ENCODE measurements at regions not wholly inside any gene's neighbourhood (a gene's known extent, or its start where the extent isn't known, plus 50 kb on each side); places are given as distances from the start of the nearest gene placed in this dataset.
"Not testable (repeated sequence)": the region's sequence is repeated elsewhere in the genome, so short reads cannot be mapped to it uniquely, and the experiment has no call there.

GRCh38 chr18:39622431-39622830, 2056.8 kb upstream of the CELF4 start:
- no peak for FAIRE-seq

GRCh38 chr18:39620551-39621168, 2055.1 kb upstream of the CELF4 start:
- FAIRE-seq, result no peak

- FAIRE-seq, result no peak
Measured at GRCh38 chr18:39618265-39619003, 2052.8 kb upstream of the CELF4 start.

- no peak for FAIRE-seq
Measured at GRCh38 chr18:39611381-39612100, 2045.9 kb upstream of the CELF4 start.

GRCh38 chr18:39607034-39607433, 2041.4 kb upstream of the CELF4 start:
- no peak for FAIRE-seq

GRCh38 chr18:39604836-39605235, 2039.2 kb upstream of the CELF4 start:
- no peak for FAIRE-seq

- FAIRE-seq, result no peak
Measured at GRCh38 chr18:39602131-39602530, 2036.5 kb upstream of the CELF4 start.

- FAIRE-seq, result no peak
Measured at GRCh38 chr18:39600894-39601293, 2035.3 kb upstream of the CELF4 start.

GRCh38 chr18:39599251-39599650, 2033.7 kb upstream of the CELF4 start:
- FAIRE-seq, result no peak

- FAIRE-seq, result no peak
Measured at GRCh38 chr18:39596891-39597290, 2031.3 kb upstream of the CELF4 start.

GRCh38 chr18:39596221-39596620, 2030.6 kb upstream of the CELF4 start:
- FAIRE-seq, result no peak

- no peak for FAIRE-seq
Measured at GRCh38 chr18:39594206-39594605, 2028.6 kb upstream of the CELF4 start.

GRCh38 chr18:39591649-39592048, 2026.1 kb upstream of the CELF4 start:
- FAIRE-seq, result no peak

- no peak for FAIRE-seq
Measured at GRCh38 chr18:39589496-39589895, 2023.9 kb upstream of the CELF4 start.

GRCh38 chr18:39587586-39587985, 2022.0 kb upstream of the CELF4 start:
- no peak for FAIRE-seq

- FAIRE-seq, result no peak
Measured at GRCh38 chr18:39586741-39587140, 2021.1 kb upstream of the CELF4 start.

- no peak for FAIRE-seq
Measured at GRCh38 chr18:39574897-39575296, 2009.3 kb upstream of the CELF4 start.

- no peak for FAIRE-seq
Measured at GRCh38 chr18:39571511-39571910, 2005.9 kb upstream of the CELF4 start.

- FAIRE-seq, result not testable (repeated sequence)
Measured at GRCh38 chr18:39565551-39566230, 2000.1 kb upstream of the CELF4 start.

GRCh38 chr18:39564716-39565115, 1999.1 kb upstream of the CELF4 start:
- no peak for FAIRE-seq

- FAIRE-seq, result no peak
Measured at GRCh38 chr18:39561126-39561525, 1995.5 kb upstream of the CELF4 start.

- FAIRE-seq, result no peak
Measured at GRCh38 chr18:39558658-39559057, 1993.1 kb upstream of the CELF4 start.

- no peak for FAIRE-seq
Measured at GRCh38 chr18:39555496-39555895, 1989.9 kb upstream of the CELF4 start.

Measured in TTC549 (cell line).